ENCODE measurements at regions not wholly inside any gene's neighbourhood (a gene's known extent, or its start where the extent isn't known, plus 50 kb on each side); places are given as distances from the start of the nearest gene placed in this dataset.

DNA sequence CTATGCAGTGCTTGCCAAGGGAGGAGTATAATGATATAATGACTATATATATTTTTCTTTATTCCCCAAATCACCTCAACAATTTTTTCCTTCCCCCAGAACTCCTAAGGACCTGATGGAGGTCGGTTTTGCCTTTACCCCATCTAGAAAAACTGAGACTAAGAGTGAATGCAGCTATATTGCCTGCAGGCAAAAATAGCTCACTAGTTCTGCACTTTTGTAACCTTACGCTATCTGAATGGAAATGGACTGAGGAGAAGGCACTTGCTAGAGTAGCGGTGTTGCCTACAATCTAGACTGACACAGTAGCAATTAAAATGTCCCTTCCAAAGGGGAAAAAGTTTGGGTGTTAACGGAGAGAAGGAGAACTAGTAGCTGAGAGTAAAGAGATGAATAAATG, 379.5 kb upstream of the SEMA6D start:
- TF ChIP-seq, protein P1, sequence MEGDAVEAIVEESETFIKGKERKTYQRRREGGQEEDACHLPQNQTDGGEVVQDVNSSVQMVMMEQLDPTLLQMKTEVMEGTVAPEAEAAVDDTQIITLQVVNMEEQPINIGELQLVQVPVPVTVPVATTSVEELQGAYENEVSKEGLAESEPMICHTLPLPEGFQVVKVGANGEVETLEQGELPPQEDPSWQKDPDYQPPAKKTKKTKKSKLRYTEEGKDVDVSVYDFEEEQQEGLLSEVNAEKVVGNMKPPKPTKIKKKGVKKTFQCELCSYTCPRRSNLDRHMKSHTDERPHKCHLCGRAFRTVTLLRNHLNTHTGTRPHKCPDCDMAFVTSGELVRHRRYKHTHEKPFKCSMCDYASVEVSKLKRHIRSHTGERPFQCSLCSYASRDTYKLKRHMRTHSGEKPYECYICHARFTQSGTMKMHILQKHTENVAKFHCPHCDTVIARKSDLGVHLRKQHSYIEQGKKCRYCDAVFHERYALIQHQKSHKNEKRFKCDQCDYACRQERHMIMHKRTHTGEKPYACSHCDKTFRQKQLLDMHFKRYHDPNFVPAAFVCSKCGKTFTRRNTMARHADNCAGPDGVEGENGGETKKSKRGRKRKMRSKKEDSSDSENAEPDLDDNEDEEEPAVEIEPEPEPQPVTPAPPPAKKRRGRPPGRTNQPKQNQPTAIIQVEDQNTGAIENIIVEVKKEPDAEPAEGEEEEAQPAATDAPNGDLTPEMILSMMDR (IDR thresholded peaks at IDR 0.05): no peak
- no peak for TF ChIP-seq POLR2A (IDR thresholded peaks at IDR 0.05)

Data from body of pancreas (tissue), 4 donors.